ENCODE measurements at regions not wholly inside any gene's neighbourhood (a gene's known extent, or its start where the extent isn't known, plus 50 kb on each side); places are given as distances from the start of the nearest gene placed in this dataset.

DNA sequence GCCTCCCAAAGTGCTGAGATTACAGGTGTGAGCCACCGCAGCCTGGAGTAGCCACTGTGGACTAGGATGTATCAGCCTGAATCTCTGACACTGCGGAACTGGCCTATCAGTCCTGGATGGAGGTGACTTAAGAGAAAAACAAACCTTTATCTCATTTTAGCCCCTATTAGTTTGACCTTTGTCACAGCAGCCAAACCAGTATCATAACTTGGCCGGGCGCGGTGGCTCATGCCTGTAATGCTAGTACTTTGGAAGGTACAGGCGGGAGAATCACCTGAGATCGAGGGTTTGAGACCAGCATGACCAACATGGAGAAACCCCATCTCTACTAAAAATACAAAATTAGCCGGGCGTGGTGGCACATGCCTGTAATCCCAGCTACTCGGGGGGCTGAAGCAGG, 51.8 kb upstream of the USP7 start:
- TF ChIP-seq, protein P1, sequence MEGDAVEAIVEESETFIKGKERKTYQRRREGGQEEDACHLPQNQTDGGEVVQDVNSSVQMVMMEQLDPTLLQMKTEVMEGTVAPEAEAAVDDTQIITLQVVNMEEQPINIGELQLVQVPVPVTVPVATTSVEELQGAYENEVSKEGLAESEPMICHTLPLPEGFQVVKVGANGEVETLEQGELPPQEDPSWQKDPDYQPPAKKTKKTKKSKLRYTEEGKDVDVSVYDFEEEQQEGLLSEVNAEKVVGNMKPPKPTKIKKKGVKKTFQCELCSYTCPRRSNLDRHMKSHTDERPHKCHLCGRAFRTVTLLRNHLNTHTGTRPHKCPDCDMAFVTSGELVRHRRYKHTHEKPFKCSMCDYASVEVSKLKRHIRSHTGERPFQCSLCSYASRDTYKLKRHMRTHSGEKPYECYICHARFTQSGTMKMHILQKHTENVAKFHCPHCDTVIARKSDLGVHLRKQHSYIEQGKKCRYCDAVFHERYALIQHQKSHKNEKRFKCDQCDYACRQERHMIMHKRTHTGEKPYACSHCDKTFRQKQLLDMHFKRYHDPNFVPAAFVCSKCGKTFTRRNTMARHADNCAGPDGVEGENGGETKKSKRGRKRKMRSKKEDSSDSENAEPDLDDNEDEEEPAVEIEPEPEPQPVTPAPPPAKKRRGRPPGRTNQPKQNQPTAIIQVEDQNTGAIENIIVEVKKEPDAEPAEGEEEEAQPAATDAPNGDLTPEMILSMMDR (IDR thresholded peaks at IDR 0.05) = no peak
- TF ChIP-seq POLR2A (IDR thresholded peaks at IDR 0.05) = no peak

Measured in adrenal gland (tissue), 5 donors.